HFF-Myc (cell line): ENCODE measurements at regions not wholly inside any gene's neighbourhood (a gene's known extent, or its start where the extent isn't known, plus 50 kb on each side); places are given as distances from the start of the nearest gene placed in this dataset.

Experiments
- DNase-seq: peaks from one replicate; pipeline ENCODE4 v3.0.0-alpha.2; 2011; ENCODE audit warnings: low read depth; ENCODE audit errors: extremely low read depth
- H3K4me3 ChIP-seq: replicated peaks from 2 replicates; pipeline ENCODE4 v1.5.1; 2011; ENCODE audit warnings: low read depth, mild to moderate bottlenecking, control low read depth, low read length
- CTCF ChIP-seq: IDR thresholded peaks from 2 replicates; pipeline ENCODE4 v1.5.1; 2012; ENCODE audit warnings: mild to moderate bottlenecking, low read depth, low read length, control low read depth; ENCODE audit errors: missing control alignments

GRCh38 chr12:115194857-115195256 lies 510.9 kb upstream of the TBX3 start:
- TF ChIP-seq CTCF: no peak
- DNase-seq: no peak

GRCh38 chr12:115194448-115194847 lies 510.5 kb upstream of the TBX3 start:
- TF ChIP-seq CTCF: no peak

More at GRCh38 chr12:115194857-115195256, 510.9 kb upstream of the TBX3 start:
- H3K4me3 ChIP-seq: no peak overlapping the region

GRCh38 chr12:115191342-115191741 lies 507.4 kb upstream of the TBX3 start:
- no peak for DNase-seq
- H3K4me3 ChIP-seq: no peak overlapping the region
- no peak for TF ChIP-seq CTCF

More at GRCh38 chr12:115194448-115194847, 510.5 kb upstream of the TBX3 start:
- no peak for DNase-seq
- no peak overlapping the region for H3K4me3 ChIP-seq

GRCh38 chr12:115190010-115190770 lies 506.2 kb upstream of the TBX3 start:
- H3K4me3 ChIP-seq: no peak overlapping the region
- no peak for DNase-seq
- TF ChIP-seq CTCF: no peak

- H3K4me3 ChIP-seq: no peak overlapping the region
- no peak for DNase-seq
- no peak for TF ChIP-seq CTCF
Observed at GRCh38 chr12:115185506-115185905, 501.5 kb upstream of the TBX3 start.

GRCh38 chr12:115183752-115184151 lies 499.8 kb upstream of the TBX3 start:
- no peak for DNase-seq
- no peak overlapping the region for H3K4me3 ChIP-seq
- no peak for TF ChIP-seq CTCF
